RWPE1 (cell line): ENCODE measurements at regions not wholly inside any gene's neighbourhood (a gene's known extent, or its start where the extent isn't known, plus 50 kb on each side); places are given as distances from the start of the nearest gene placed in this dataset.
"Not testable (repeated sequence)": the region's sequence is repeated elsewhere in the genome, so short reads cannot be mapped to it uniquely, and the experiment has no call there.

Experiments
- CTCF ChIA-PET: fragments of 350-600 bp; sonication (Branson Sonifier 250); formaldehyde crosslinking; extraction: SDS; loops from one replicate; lab custom pipeline; 2021; lab: Yijun Ruan, JAX
- POLR2A ChIA-PET: fragments of 400-600 bp; formaldehyde crosslinking; extraction: SDS; loops from one replicate; lab custom pipeline; 2020; ENCODE audit warnings: antibody characterized with exemption; ENCODE audit not compliant: low non-redundant PET; lab: Yijun Ruan, JAX
- DNase-seq: peaks from one replicate; pipeline ENCODE4 v3.0.0; 2012; ENCODE audit warnings: low spot score
- H3K27ac ChIP-seq: fragments of 450-650 bp; 2 replicates; pipeline ENCODE4 v1.5.1; 2017
- TF ChIP-seq, protein P1 (sequence below): fragments of 450-650 bp; conservative IDR thresholded peaks from 2 replicates; pipeline ENCODE4 v1.5.1; 2017; ENCODE audit warnings: low read depth, mild to moderate bottlenecking

DNA sequence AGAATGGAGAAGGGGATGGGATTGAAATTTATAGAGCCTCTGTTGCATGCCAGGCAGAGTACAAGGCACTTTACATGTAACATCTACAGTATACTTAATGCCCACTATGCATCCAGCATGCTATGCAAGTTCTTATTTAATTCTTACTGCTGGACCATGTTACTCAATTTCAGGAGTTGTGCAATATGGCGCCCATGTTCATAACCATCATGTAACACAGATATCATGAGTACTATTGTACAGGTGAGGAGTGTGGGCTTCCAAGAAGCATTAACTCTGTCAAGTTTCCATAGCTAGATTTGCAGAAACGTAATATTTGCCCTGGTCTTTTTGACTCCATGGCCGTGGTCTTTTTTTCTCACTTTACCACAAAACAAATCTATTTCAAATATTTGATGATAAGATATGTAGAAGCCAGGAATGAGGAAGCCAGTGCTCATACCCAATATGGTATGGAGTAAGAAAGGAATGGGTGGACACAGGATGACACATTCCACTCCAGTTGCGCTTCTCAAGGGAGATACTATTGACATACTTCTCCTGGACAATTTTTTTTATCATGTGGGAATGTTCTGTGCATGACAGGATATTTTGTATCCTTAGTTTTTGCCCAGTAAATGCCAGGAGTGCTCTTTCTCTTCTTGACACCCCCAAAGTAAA, 191.8 kb downstream of the C12orf75 start:
- DNase-seq = no peak
- ChIA-PET CTCF (no interaction called here), POLR2A (no interaction called here)
- TF ChIP-seq, protein P1, sequence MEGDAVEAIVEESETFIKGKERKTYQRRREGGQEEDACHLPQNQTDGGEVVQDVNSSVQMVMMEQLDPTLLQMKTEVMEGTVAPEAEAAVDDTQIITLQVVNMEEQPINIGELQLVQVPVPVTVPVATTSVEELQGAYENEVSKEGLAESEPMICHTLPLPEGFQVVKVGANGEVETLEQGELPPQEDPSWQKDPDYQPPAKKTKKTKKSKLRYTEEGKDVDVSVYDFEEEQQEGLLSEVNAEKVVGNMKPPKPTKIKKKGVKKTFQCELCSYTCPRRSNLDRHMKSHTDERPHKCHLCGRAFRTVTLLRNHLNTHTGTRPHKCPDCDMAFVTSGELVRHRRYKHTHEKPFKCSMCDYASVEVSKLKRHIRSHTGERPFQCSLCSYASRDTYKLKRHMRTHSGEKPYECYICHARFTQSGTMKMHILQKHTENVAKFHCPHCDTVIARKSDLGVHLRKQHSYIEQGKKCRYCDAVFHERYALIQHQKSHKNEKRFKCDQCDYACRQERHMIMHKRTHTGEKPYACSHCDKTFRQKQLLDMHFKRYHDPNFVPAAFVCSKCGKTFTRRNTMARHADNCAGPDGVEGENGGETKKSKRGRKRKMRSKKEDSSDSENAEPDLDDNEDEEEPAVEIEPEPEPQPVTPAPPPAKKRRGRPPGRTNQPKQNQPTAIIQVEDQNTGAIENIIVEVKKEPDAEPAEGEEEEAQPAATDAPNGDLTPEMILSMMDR = no peak
- no peak overlapping the region for H3K27ac ChIP-seq

DNA sequence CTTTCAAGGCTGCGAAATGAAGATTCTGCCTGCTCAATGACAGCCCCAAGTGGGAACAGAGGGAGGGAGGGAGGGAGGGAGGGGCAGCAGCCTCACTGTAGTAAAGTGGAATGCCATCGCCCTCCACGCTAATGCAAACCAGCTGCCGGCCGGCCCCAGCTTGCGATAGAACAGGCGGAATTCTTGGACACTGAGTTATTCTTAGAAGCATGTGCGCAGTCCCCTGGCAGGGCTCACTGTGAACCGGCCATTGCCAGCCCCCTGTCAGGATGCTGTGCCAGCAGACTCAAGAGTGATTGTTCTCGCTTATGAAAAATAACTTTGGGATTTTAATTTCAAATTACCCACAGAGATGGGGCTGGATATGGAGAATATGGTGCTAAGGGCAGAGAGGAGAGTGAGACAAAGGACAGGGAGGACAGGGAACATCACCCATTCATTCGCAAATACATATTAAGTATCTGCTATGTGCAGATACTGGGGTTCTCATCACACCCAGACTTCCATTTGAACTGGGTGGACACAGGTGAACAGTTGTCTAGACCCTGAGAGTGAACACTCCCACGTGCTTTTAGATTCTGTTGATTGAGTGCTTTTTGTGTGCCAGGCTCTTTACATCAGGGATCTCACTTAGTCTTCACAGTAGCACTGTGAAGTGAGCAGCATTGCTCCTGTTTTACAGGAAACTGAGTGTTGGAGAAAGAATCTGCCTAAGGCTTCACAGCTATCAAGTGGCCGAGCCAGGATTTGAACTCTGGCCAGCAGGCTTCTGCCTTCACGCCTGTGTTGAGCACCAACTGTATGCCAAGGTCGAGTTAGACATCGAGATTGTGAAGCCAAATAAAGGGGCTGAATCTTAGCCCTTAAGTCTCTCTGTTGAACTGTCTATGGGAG, 192.9 kb downstream of the C12orf75 start:
- TF ChIP-seq, protein P1 = no peak
- CTCF ChIA-PET = no interaction called here
- DNase-seq = no peak
- POLR2A ChIA-PET = no interaction called here
- no peak overlapping the region for H3K27ac ChIP-seq

GRCh38 chr12:105524961-105525360, 194.5 kb downstream of the C12orf75 start:
- H3K27ac ChIP-seq = no peak overlapping the region
- ChIA-PET POLR2A (interaction anchor here (0.6 kb wide), 1 partner anchor 98 kb away, joined by 3 read pairs; no protein-coding TSS in a partner anchor), CTCF (no interaction called here)
- TF ChIP-seq, protein P1 = no peak
- no peak for DNase-seq

GRCh38 chr12:105534068-105534467, 203.6 kb downstream of the C12orf75 start:
- H3K27ac ChIP-seq = no peak overlapping the region
- POLR2A ChIA-PET = no interaction called here
- no peak for DNase-seq
- TF ChIP-seq, protein P1 = no peak
- CTCF ChIA-PET = no interaction called here

GRCh38 chr12:105535033-105535432, 204.5 kb downstream of the C12orf75 start:
- CTCF ChIA-PET = interaction anchor here (0.6 kb wide), 1 partner anchor 48 kb away, joined by 3 read pairs; no protein-coding TSS in a partner anchor
- DNase-seq, POLR2A ChIA-PET, H3K27ac ChIP-seq: not testable (repeated sequence)

GRCh38 chr12:105538880-105539279, 208.4 kb downstream of the C12orf75 start:
- H3K27ac ChIP-seq = no peak overlapping the region
- POLR2A ChIA-PET = no interaction called here
- TF ChIP-seq, protein P1 = no peak
- no peak for DNase-seq
- CTCF ChIA-PET = interaction anchor here (0.5 to 0.6 kb wide), 2 partner anchors 72 to 925 kb away, joined by 3 read pairs; no protein-coding TSS in a partner anchor
